Stimulated activated CD4-positive, alpha-beta T cell treated with anti-CD3 and anti-CD28 coated beads, TNF-alpha, amount 100 ng/mL, for 24 hours (primary cell): ENCODE measurements at regions not wholly inside any gene's neighbourhood (a gene's known extent, or its start where the extent isn't known, plus 50 kb on each side); places are given as distances from the start of the nearest gene placed in this dataset.
"Not testable (repeated sequence)": the region's sequence is repeated elsewhere in the genome, so short reads cannot be mapped to it uniquely, and the experiment has no call there.

Experiments
- DNase-seq, 3 experiments: peaks; one replicate each; pipeline ENCODE4 v3.0.0-alpha.2; 2020; ENCODE audit warnings: low read depth in 3 of 3

DNA sequence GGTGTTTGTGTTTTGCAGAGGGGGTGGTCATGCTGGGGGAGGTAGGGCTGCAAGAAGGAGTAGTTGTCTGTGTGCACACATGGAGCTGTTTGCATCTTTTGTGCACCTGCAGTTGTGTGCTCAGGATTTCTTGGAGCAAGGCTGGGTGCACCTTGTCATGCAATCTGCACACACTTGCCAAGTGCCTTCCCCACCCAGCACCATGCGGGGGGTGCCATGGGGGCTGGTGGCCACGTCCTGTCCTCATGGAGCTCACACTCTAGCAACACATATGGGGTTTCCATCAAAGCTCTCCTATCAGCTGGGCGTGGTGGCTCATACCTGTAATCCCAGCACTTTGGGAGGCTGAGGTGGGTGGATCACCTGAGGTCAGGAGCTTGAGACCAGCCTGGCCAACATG lies 111.6 kb downstream of the CRLF3 start:
- not testable (repeated sequence) for DNase-seq

DNA sequence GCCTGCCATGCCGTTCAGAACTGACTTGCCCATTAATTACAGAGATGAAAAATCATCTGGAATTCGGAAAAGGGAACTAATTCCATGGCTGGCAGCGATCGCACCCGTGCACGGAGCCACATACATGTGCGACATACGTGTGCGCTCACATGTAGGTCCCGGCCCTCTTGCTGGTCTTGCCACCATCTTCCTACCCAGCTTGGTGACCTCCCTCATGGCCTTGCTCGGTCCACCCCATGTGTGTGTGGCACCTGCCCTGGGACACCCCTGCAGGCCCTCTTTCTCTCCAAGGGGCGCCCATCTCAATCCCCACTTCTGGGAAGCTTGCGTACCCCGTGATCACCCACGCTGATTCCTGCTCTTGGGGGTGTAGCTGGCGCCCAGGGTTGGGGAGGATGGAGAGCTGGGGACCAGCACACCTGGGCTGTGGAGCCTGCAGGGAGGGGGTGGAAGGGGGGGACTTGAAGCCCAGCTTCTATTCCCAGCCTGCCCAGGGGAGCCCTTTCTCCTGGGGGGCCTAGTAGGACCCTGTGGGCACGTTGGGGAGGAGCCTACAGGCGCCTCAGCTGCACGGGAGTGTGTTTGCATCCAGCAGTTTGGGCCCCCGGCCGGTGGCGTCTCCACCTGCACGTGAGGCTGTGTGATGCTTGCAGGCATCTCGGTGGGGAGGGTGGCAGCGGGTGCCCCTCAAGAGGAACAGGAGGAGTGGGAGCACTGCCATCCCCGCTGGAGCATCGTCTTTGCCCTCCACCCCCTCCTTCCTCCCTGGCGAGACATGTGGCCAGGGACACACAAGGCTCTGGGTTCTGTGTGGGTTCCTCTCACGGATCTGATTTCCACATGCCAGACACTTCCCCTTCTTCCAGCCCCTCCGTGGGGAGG lies 112.6 kb downstream of the CRLF3 start:
- DNase-seq: not testable (repeated sequence)

DNA sequence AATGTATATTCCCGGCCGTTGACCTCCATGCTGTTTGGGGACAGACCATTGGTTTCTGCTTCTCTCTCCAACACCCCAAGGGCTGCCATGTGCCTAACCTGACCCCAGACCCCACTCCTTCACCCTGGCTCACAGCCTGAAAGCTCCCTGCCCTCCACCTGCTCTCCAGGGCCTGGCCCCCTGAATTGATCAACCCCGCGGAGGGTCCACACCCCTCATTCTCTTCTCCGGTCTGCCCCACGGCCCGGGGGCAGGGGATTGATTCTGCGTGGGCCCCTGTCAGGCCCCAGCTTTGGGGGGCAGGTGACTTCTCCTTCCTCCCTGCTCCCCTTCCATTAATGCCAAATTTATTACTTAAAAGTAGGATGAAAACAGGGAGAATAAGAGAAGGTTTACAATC lies 113.3 kb downstream of the CRLF3 start:
- DNase-seq: not testable (repeated sequence)

DNA sequence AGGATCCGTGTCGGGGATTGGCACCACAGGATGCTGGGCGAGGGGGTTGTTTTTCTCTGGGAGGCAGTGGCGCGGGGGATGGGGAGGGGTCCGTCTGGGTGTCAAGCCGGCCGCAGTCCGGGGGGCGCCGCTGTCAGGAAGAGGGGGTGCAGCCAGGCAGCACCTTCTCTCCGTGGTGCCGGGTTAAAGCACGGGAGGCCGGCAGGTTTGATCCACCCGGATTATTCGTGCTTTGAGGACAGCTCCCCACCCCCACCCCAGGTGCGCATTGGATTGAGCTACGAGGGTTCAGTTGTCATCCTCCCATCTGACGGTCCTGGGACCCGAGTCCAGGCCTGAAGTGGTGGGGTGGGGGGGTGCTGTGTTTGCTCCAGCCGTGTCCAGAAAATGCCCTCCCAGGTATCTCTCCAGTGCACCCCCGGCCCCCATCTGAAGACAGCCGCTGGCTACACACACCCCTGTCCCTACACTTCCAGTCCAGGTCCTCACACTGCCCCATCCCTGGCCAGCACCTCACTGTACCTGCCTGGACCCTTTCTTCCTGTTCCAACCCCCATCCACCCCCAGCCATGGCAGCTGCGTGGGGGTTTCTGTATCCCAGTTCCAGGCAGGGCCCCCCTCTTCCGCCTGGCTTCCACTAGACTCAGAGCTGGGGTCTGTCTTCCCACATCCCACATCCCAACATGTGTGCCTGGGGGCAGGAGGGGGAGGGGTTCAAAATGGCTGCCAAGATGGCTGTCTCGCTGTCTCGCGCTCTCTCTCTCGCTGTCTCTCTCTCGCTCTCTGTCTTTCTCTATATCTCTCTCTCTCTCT lies 114.0 kb downstream of the CRLF3 start:
- not testable (repeated sequence) for DNase-seq

DNA sequence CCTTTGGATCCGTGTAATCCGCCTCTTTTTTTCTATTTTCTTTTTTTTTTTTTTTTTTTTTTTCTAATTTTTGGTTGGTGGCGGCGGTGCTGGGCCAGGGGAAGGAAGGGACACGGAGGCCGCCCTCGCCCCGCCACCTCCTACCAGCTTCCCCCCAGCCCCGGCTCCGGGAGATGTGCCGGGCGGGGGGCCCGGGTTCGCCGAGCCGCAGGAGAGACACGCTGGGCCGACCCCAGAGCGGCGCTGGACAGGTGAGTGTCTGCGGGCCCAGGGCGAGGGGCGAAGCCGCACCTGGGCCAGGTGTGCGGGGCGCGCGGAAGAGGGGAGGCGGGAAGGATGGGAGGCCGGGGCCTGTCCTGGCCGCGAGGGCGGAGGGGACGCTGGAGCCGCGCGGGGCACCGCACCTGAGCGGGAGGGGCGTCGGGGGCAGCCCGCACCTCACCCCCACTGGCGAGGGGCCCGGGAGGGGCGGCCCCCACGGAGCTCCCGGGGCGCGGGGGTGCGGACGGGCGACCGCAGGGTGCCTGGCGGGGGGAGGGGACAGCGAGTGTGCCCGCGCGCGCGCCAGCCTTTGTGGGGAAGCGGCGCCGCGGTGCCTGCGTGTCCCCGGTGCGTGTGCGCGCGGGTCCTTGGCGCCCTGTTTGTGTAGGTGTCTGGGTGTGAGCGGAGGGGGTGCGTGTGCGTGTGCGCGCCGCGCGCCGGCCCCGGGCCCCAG lies 114.8 kb downstream of the CRLF3 start:
- DNase-seq: peak in 1 of 3 experiments; percentile 28

DNA sequence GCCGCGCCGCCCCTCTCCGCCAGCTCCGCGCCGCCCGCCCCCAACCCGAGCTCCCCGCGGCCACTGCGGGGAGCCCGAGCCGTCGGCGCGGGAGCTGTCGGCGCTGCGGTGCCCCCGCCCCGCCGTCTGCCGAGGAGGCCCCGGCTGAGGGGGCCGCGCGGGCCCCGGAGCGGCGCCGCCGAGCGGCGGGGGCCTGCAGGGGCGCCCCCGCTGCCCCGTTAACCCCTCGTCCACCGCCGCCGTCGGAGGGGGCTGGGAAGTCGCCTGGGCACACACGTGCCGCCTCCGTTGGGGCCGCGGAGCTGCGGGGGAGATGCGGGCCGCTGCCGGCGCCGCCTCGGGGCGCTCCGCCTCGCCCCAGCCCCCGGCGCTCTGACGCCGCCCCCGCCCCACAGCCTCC lies 115.4 kb downstream of the CRLF3 start:
- DNase-seq: not testable (repeated sequence)

DNA sequence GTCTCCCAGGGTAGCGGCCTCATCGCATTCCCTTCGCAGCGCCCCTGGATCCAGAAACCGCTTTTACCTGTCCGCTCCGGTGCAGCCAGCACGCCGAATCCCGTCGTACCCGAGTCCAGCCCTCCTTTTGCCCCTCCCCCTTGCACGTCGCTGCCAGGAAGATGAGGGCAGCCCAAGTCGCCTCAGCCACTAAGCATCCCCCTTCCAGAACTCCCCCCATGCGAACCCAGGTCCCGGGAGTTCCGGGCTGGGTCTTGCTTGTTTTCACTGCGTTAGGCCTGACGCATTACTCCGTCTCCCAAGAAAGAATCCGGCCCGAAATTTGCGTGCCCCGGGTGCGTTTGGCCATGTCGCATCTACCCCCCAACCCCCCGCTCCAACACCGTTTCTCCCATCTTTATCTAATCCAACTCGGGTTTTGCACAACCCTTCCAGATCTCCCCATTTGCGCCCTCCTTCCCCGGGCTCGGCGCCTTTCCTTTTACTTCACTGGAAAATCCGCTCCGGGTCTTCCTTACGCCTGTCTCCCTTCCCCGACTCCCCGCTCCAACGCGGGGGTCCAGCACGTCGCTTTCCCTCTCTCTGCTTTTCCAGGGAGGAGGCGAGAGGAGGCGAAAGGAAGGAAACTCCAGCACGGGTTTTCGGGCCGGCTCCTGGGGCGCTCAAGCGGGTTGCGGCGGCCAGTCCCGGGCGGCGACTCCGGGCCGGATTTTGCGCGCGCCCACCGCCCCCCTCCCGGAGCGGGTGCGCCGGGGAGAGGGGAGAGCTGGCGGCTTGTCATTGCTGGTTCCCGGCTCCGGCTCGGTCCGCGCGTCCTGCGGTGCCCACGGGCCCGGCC lies 116.0 kb downstream of the CRLF3 start:
- DNase-seq: peak in 2 of 3 experiments; percentile 27 to 65

DNA sequence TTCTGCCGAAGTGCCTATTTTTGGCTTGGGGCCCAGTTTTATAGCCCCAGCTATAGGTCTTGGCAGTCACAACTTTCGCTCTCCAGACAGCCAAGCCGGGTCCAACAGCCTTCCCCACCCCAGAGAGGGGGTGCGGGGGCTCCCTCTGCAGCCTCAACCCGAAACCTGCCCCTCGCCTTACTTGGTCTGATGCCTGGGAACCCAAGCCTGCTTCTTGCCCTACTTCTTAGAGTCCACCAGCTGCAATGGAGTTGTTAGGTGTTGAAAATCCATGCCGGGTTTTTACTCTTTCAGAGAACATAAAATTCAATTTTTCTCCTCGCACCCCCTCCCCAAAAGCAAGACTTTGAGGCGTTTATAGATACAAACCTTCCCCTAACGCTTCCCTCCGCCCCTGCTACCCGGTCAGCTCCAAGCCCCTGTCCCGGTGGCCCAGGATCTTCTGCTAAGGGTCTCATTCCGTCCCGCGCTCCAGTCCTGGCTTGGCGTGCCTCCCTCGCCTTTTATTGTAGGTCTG lies 116.7 kb downstream of the CRLF3 start:
- not testable (repeated sequence) for DNase-seq

DNA sequence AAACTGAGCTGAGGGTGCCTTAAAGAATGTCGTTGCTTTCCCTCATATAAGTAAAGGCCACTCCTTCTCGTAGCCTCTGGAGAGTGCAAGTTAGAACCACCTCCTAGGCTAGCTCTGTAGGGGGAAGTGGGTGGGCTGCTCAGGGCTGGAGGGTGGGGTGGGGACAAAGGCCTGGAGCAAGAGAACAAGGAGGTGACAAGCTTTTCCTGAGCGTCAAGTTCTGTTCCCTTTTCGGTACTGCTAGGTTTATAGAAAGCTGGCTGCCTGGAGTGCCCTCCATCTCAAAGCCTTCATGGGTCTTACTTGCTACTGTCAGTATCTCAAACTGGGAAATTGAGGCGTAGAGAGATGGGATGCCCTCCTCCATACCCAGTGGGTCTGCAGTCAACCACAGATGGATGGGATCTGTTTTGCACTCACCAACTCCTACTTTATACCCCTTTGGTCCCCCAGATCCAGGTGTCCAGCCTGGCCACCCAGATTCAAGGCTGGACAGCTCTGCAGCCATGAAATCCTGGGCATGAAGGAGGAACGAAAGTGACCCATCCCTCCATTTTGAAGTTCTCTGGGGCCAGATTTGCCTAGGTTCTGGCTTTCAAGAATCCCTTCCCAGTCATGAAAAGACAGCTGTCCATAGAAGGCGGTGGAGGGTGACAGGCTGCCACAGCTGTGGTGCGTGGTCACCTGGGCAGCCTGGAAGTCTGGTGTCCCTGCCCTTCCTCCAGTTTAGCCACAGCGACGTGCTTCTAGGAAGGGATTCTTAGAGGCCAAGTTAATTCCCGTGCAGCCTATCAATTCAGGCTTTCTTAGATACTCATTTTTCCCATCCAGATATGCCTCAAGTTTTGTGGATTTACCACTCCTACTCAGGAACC lies 117.8 kb downstream of the CRLF3 start:
- not testable (repeated sequence) for DNase-seq

DNA sequence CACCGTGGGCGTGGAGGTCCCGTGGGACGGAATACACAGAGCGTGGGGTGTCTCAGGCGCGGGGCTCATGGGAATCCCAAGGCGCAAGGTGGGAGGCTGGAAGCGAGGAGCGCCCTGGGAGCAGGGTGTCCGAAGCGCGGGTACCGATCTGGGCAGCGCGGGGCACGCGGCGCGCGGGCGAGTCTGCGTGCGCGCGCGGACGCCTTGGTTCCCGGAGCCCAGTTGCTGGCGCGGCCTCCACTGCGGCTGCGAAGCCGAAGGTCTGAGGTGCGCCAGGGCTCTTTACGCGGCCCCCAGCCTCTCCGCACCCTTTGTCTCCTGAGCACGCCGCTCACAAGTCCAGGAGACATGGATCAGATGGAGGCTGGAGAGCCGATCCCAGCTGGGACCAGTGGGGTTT lies 118.5 kb downstream of the CRLF3 start:
- DNase-seq: not testable (repeated sequence)

DNA sequence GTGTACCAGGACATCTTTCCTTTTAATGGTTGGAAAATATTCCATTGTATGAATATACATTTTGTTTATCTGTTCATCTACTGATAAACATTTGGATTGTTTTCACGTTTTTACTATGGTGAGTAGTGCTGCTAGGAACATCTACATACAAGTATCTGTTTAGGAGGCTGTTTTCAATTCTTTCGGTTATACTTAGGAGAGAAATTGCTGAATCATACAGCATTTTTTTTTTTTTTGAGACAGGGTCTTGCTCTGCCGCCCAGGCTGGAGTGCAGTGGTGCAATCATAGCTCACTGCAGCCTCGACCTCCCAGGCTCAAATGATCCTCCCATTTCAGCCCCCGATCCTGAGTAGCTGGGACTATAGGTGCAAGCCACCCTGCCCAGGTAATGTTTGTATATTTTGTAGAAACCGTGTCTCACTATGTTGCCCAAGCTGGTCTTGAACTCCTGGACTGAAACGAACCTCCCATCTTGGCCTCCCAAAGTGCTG lies 122.9 kb downstream of the CRLF3 start:
- DNase-seq: no peak

DNA sequence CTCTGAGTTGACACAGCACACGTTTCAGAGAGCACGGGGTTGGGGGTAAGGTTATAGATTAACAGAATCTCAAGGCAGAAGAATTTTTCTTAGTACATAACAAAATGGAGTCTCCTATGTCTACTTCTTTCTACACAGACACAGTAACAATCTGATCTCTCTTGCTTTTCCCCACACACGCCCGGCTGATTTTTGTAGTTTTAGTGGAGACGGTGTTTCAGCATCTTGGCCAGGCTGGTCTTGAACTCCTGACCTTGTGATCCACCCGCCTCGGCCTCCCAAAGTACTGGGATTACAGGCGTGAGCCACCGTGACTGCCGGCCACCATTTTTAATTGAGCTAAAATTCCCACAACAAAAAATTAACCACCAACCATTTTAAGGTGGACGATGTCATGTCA lies 123.7 kb downstream of the CRLF3 start:
- not testable (repeated sequence) for DNase-seq

DNA sequence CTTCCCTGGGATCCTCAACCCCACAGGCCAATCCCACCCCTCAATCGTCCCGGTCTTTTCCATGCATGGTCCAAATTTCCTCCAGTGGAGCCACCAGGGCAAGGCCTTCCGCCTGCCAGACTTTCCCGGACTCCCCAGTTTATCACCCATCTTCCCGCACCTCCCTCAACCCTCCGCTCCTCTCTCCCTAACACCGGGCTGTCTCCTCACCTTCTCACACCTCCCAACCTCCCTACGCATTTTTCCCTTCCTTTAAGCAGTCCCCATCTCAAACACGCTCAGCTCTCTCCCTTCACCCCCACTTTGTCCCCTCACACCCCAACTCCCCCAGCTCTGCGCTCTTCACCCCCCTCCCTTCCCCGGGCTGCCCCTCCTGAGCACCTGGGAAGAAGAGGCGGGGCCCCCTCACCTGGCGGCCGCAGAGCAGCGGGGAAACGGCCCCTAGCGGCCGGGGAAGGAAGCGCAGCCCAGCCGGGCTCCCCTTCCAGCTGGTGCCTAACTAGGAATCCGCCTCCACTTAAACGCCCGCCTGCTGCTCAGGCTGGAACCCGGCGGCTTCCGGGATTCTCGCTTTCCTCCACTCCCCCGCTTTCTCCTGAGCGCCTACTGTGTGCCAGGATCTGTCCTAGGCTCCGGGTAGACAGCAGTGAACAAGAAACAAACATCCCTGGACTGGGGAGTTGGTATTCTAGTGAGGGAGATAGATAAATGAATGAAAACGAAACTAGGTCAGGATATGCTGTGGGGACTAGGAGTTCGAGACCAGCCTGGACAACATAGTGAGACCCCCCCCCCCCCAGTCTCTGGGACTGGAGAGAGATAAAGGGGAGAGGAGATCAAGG lies 126.7 kb downstream of the CRLF3 start:
- DNase-seq: peak; percentile 45 to 62 (median 46)

DNA sequence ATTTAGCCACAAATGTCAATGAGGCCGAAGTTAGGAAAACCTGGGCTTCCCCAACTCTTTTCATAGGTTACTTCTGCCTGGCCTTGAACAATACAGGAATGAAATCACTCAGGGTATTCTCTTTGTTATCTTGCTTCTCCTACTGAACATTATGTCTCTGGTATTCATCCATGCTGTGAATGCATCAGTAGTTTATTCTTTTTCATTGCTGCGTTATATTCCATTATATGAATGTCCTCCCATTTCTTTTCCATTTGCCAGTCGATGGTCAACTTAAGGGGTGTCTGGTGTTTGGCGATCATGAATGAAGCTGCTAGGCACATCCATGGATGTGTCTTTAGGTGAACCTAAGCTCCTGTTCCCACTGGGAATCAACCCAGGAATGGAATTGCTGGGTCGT lies 128.3 kb downstream of the CRLF3 start:
- DNase-seq: no peak

DNA sequence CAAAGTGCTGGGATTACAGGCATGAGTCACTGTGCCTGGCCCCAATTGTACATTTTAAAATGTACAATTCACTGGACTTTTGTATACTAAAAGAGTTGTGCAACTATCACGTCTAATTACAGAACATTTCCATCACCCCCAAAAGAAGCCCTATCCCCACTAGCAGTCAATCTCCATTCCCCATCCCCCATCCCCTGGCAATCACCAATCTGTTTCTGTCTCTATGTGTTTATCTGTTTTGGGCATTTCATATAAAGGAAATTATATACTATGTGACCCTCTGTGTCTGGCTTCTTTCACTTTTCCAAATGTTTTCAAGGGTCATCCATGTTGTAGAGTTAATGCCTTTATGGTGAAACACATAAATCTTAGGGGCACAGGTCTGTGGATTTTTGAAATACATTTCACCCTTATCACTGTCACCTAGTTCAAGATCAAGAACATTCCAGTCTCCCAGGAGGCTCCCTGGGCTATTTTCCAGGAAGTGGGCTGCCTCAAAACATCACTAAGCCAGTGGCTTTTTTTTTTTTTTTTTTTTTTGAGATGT lies 129.2 kb downstream of the CRLF3 start:
- DNase-seq: not testable (repeated sequence)

DNA sequence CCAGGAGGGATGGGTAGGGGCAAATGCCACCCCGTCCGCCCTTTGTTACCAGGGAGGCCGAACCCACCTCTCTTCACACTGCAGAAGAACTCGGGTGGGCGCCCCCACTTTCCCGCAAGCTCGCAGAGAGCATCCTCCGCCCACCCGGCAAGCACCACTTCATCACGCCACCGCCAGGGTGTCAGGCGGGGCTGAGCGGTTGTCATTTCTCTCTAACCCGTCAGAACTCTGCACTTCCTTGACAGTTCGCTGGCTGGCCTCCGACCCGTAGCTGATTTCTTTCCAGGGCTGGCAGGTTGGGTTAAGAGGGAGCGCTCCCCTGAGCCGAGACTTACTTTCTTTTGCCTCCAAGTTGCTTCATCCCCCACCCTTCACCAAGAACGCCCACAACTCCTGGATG lies 130.7 kb downstream of the CRLF3 start:
- DNase-seq: peak in 1 of 3 experiments; percentile 44

DNA sequence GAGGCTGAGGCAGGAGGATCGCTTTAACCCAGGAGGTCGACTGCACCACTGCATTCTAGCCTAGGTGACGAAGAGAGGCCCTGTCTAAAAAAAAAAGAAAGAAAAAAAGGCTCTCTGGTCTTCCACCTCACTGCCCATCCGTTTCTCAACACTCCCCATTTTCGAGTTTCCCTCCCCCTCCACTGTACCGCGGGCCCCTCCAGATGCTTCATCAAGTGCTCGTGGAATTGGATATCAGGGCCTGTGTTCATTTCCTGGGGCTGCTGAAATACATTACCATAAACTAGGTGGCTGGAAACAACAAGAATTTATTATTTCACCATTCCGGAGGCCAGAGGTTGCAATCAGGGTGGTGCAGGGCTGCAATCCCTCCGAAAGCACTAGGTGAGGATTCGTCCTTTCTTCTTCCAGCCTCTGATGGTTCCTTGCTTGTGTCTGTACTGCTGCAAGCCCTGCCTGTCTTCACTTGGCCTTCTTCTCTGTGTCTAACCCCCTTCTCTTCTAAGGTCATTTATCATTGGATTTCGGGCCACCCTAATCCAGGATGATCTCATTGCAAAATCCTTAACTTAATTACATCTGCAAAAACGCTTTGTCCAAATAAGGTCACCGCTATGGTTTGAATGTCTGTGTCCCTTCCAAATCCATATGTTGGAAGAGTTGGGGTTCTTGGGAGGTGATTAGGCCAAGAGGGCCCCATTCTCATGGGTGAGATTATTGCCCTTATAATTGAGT lies 135.1 kb downstream of the CRLF3 start:
- DNase-seq: not testable (repeated sequence)
